ENCODE measurements at regions not wholly inside any gene's neighbourhood (a gene's known extent, or its start where the extent isn't known, plus 50 kb on each side); places are given as distances from the start of the nearest gene placed in this dataset.

DNA sequence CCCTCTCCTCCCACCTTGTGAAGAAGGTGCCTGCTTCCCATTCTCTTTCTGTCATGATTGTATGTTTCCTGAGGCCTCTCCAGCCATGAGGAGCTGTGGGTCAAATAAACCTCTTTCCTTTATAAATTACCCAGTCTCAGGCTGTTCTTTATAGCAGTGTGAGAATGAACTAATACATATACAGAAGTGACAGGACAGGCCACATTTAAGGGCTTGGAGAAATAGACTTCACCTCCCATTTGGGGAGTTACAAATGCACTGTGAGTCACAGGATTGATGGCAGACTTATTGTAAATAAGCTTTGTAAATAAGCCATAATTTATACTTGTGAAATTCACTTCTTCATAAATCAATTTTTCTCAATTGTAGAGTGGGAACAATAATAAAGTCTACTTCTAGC, 543.3 kb downstream of the LRRIQ3 start:
- TF ChIP-seq, protein P1, sequence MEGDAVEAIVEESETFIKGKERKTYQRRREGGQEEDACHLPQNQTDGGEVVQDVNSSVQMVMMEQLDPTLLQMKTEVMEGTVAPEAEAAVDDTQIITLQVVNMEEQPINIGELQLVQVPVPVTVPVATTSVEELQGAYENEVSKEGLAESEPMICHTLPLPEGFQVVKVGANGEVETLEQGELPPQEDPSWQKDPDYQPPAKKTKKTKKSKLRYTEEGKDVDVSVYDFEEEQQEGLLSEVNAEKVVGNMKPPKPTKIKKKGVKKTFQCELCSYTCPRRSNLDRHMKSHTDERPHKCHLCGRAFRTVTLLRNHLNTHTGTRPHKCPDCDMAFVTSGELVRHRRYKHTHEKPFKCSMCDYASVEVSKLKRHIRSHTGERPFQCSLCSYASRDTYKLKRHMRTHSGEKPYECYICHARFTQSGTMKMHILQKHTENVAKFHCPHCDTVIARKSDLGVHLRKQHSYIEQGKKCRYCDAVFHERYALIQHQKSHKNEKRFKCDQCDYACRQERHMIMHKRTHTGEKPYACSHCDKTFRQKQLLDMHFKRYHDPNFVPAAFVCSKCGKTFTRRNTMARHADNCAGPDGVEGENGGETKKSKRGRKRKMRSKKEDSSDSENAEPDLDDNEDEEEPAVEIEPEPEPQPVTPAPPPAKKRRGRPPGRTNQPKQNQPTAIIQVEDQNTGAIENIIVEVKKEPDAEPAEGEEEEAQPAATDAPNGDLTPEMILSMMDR (IDR thresholded peaks at IDR 0.05; ENCODE audit: low read length): no peak
- no peak for TF ChIP-seq EZH2 (IDR thresholded peaks at IDR 0.05; ENCODE audit: borderline replicate concordance, low read length)

Data from OCI-LY1 (cell line).